ENCODE measurements at regions not wholly inside any gene's neighbourhood (a gene's known extent, or its start where the extent isn't known, plus 50 kb on each side); places are given as distances from the start of the nearest gene placed in this dataset.
"Not testable (repeated sequence)": the region's sequence is repeated elsewhere in the genome, so short reads cannot be mapped to it uniquely, and the experiment has no call there.

- no peaks in the 10 kb centered on the region for H3K36me3 ChIP-seq
- H3K27ac ChIP-seq = no peak overlapping the region
- TF ChIP-seq CTCF (IDR thresholded peaks at IDR 0.05) = no peak
- H3K4me1 ChIP-seq = no peaks in the 10 kb centered on the region
- ATAC-seq = no peak
- H3K27me3 ChIP-seq = no peaks in the 10 kb centered on the region
- H3K9me3 ChIP-seq = no peaks in the 10 kb centered on the region
- intact Hi-C loops (cut with DNase I) = no loop called here
- H3K4me3 ChIP-seq = no peak overlapping the region
- no peak for DNase-seq
Observed at GRCh38 chr3:75320369-75320768, 343.8 kb upstream of the FRG2C start.

- Histone ChIP-seq H3K27ac (no peak overlapping the region), H3K4me3 (no peak overlapping the region), H3K9me3 (no peaks in the 10 kb centered on the region), H3K4me1 (no peaks in the 10 kb centered on the region), H3K27me3 (no peaks in the 10 kb centered on the region), H3K36me3 (no peaks in the 10 kb centered on the region)
- intact Hi-C loops (cut with DNase I) = no loop called here
- DNase-seq (no peak), ATAC-seq (no peak)
- TF ChIP-seq CTCF (IDR thresholded peaks at IDR 0.05) = no peak
Observed at GRCh38 chr3:75321060-75321459, 343.1 kb upstream of the FRG2C start.

- H3K9me3 ChIP-seq; H3K36me3 ChIP-seq; H3K4me3 ChIP-seq; H3K4me1 ChIP-seq; intact Hi-C loops (cut with DNase I); DNase-seq; ATAC-seq; H3K27me3 ChIP-seq; H3K27ac ChIP-seq: not testable (repeated sequence)
Observed at GRCh38 chr3:75323936-75324335, 340.2 kb upstream of the FRG2C start.

- Histone ChIP-seq H3K27me3 (peaks cover 0 to 8% of the 10 kb centered on the region in 2 donors), H3K36me3 (no peaks in the 10 kb centered on the region), H3K9me3 (no peaks in the 10 kb centered on the region), H3K27ac (no peak overlapping the region), H3K4me1 (no peaks in the 10 kb centered on the region), H3K4me3 (no peak overlapping the region)
- DNase-seq = no peak
- ATAC-seq = no peak
- intact Hi-C loops (cut with DNase I) = no loop called here
- no peak for TF ChIP-seq CTCF (IDR thresholded peaks at IDR 0.05)
Observed at GRCh38 chr3:75325716-75326115, 338.4 kb upstream of the FRG2C start.

- no peak overlapping the region for H3K4me3 ChIP-seq
- no peak overlapping the region for H3K27ac ChIP-seq
- intact Hi-C loops (cut with DNase I) = no loop called here
- no peak for TF ChIP-seq CTCF (IDR thresholded peaks at IDR 0.05)
- H3K9me3 ChIP-seq = no peaks in the 10 kb centered on the region
- H3K36me3 ChIP-seq = no peaks in the 10 kb centered on the region
- ATAC-seq (no peak), DNase-seq (no peak)
- H3K4me1 ChIP-seq = no peaks in the 10 kb centered on the region
- H3K27me3 ChIP-seq = peaks cover 0 to 8% of the 10 kb centered on the region in 2 donors
Observed at GRCh38 chr3:75327453-75327852, 336.7 kb upstream of the FRG2C start.

GRCh38 chr3:75329476-75330097 lies 334.5 kb upstream of the FRG2C start:
- intact Hi-C loops (cut with DNase I) = no loop called here
- ATAC-seq (no peak), DNase-seq (no peak)
- H3K36me3 ChIP-seq = no peaks in the 10 kb centered on the region
- H3K27me3 ChIP-seq = peaks cover 0 to 8% of the 10 kb centered on the region in 2 donors
- no peak overlapping the region for H3K27ac ChIP-seq
- no peak overlapping the region for H3K4me3 ChIP-seq
- no peaks in the 10 kb centered on the region for H3K4me1 ChIP-seq
- no peaks in the 10 kb centered on the region for H3K9me3 ChIP-seq
- TF ChIP-seq CTCF (IDR thresholded peaks at IDR 0.05) = no peak

GRCh38 chr3:75330446-75330845 lies 333.7 kb upstream of the FRG2C start:
- ATAC-seq; intact Hi-C loops (cut with DNase I); H3K4me3 ChIP-seq; H3K27ac ChIP-seq; H3K9me3 ChIP-seq; DNase-seq; H3K4me1 ChIP-seq; H3K36me3 ChIP-seq; H3K27me3 ChIP-seq: not testable (repeated sequence)

GRCh38 chr3:75332090-75332489 lies 332.0 kb upstream of the FRG2C start:
- H3K27ac ChIP-seq; H3K36me3 ChIP-seq; intact Hi-C loops (cut with DNase I); DNase-seq; H3K4me3 ChIP-seq; H3K9me3 ChIP-seq; H3K4me1 ChIP-seq; ATAC-seq; H3K27me3 ChIP-seq: not testable (repeated sequence)

All from left lung (tissue), 4 donors.